Lung (tissue), 11 donors: ENCODE measurements at regions not wholly inside any gene's neighbourhood (a gene's known extent, or its start where the extent isn't known, plus 50 kb on each side); places are given as distances from the start of the nearest gene placed in this dataset.
A peak's percentile ranks its signal among the peaks of the same experiment; 100 is the strongest.

Source experiments
- ATAC-seq: fragments of 200-7000 bp; cut with Tn5 transposase; one replicate; pipeline ENCODE4 v1.9.1; 2020; ENCODE audit warnings: moderate number of reproducible peaks; ENCODE audit not compliant: insufficient read depth, low FRiP score
- DNase-seq, 3 donors: peaks; one replicate each; pipeline ENCODE4 v3.0.0-alpha.2; 2013 to 2017
- H3K27ac ChIP-seq, 2 donors: one replicate each; pipeline ENCODE4 v1.5.1; 2013; ENCODE audit warnings: mild to moderate bottlenecking in 2 of 2, moderate library complexity in 2 of 2, control low read depth in 1 of 2, inconsistent platforms in 1 of 2, low read depth in 1 of 2, low read length in 1 of 2
- H3K27me3 ChIP-seq, 3 donors: one replicate each; pipeline ENCODE4 v1.5.1; 2013; ENCODE audit warnings: low read length in 2 of 3; ENCODE audit not compliant: control insufficient read depth in 3 of 3, insufficient read depth in 3 of 3
- H3K36me3 ChIP-seq, 4 donors: one replicate each; pipeline ENCODE4 v1.5.1; 2013; ENCODE audit warnings: low read length in 4 of 4, mild to moderate bottlenecking in 1 of 4, moderate library complexity in 1 of 4; ENCODE audit not compliant: control insufficient read depth in 4 of 4, insufficient read depth in 4 of 4
- H3K4me1 ChIP-seq, 5 donors: one replicate each; pipeline ENCODE4 v1.5.1; 2013; ENCODE audit warnings: low read length in 5 of 5, mild to moderate bottlenecking in 2 of 5, moderate library complexity in 1 of 5; ENCODE audit not compliant: control insufficient read depth in 5 of 5, insufficient read depth in 5 of 5
- H3K4me3 ChIP-seq: one replicate; pipeline ENCODE4 v1.5.1; 2013; ENCODE audit warnings: mild to moderate bottlenecking, control low read depth, moderate library complexity
- H3K9ac ChIP-seq, 2 donors: one replicate each; pipeline ENCODE4 v1.5.1; 2013; ENCODE audit warnings: low read length in 2 of 2, control low read depth in 1 of 2; ENCODE audit not compliant: insufficient read depth in 1 of 2
- H3K9me3 ChIP-seq, 4 donors: one replicate each; pipeline ENCODE4 v1.5.1; 2013; ENCODE audit warnings: low read length in 3 of 4, mild to moderate bottlenecking in 1 of 4, moderate library complexity in 1 of 4; ENCODE audit not compliant: control insufficient read depth in 4 of 4, insufficient read depth in 3 of 4
- WGBS, 2 donors: extraction: QIAGEN DNeasy Blood & Tissue Kit; methylation state at CpG; one replicate each; pipeline ENCODE4 v1.1.7; 2013; 5-methylcytosine and 5-hydroxymethylcytosine counted together
- TF ChIP-seq, protein P1 (sequence below): IDR thresholded peaks from 2 replicates; pipeline ENCODE4 v1.5.1; 2012; ENCODE audit warnings: mild to moderate bottlenecking; ENCODE audit errors: control extremely low read depth, extremely low read depth
- donor health status: control.
- donor health status: control.
- donor health status: Bipolar disorder and iron deficiency.
- donor health status: healthy.
- donor health status: DM: yes; HTN: yes; CAD: no.

DNA sequence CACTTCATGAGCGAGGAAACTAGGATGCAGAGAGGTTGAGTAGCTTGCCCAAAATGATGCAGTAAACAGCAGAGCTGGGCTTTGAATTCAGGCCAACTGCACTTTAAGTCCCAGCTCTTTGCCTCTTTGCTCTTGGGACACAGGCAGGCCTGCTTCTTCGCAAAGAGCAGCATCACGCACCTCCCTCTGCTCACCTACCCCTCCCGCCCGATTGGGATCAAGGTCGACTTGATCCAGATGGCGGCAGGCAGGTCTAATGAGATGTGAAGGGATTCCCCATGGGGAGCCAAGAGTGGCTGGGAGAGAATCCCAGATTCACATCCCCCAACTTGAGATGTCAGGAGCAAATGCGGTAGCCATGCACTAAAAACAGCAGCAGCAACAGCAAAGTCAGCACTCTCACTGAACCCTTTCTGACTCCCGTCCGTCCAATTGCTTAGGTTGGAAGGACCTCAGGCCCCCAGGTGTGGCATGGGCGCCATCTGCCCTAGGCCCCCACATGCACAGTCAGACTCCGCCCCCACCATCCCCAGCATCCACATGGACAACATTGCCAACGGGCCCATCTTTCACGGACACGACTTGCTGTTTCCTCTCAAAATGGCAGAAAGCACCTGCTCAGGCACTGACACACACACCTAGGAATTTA lies 84.3 kb upstream of the MAP4K4 start:
- WGBS, 2 donors = 86% methylated on average over 14 to 15 of the region's 15 CpGs
- Histone ChIP-seq H3K36me3 (no peaks in the 10 kb centered on the region), H3K9ac (no peak overlapping the region), H3K27ac (no peak overlapping the region), H3K4me1 (peaks cover 0 to 25% (median 3%) of the 10 kb centered on the region in 5 donors), H3K4me3 (no peak overlapping the region), H3K27me3 (no peaks in the 10 kb centered on the region), H3K9me3 (no peaks in the 10 kb centered on the region)
- DNase-seq (peak; percentile 23 to 84 (median 67)), ATAC-seq (no peak)
- TF ChIP-seq, protein P1, sequence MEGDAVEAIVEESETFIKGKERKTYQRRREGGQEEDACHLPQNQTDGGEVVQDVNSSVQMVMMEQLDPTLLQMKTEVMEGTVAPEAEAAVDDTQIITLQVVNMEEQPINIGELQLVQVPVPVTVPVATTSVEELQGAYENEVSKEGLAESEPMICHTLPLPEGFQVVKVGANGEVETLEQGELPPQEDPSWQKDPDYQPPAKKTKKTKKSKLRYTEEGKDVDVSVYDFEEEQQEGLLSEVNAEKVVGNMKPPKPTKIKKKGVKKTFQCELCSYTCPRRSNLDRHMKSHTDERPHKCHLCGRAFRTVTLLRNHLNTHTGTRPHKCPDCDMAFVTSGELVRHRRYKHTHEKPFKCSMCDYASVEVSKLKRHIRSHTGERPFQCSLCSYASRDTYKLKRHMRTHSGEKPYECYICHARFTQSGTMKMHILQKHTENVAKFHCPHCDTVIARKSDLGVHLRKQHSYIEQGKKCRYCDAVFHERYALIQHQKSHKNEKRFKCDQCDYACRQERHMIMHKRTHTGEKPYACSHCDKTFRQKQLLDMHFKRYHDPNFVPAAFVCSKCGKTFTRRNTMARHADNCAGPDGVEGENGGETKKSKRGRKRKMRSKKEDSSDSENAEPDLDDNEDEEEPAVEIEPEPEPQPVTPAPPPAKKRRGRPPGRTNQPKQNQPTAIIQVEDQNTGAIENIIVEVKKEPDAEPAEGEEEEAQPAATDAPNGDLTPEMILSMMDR = no peak

DNA sequence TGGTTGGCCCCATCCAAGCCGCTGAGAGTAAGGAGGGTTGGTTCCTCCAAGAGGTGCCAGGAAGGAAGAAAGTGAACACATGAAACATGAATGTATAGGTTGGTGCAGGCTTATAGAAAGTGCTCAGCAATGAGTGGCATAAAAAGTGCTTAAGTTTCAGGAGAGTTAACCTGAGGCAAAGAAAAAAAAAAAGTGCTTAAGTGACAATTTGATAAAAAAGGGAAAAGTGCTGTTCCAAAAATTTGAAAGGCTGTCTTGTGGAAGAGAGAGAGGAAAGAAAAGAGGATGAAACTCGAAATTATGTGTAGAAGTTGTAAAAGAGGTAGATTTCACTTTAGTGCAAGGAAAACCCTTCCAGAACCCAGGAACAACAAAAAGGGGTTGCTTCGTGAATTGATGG lies 85.5 kb upstream of the MAP4K4 start:
- Histone ChIP-seq H3K4me3 (no peak overlapping the region), H3K27ac (no peak overlapping the region), H3K4me1 (peaks cover 0 to 18% (median 0%) of the 10 kb centered on the region in 5 donors), H3K36me3 (no peaks in the 10 kb centered on the region), H3K9ac (no peak overlapping the region), H3K9me3 (no peaks in the 10 kb centered on the region), H3K27me3 (no peaks in the 10 kb centered on the region)
- ATAC-seq (no peak), DNase-seq (no peak)
- WGBS, 2 donors = 81 to 88% methylated on average over 3 of the region's 3 CpGs
- TF ChIP-seq, protein P1 = no peak

DNA sequence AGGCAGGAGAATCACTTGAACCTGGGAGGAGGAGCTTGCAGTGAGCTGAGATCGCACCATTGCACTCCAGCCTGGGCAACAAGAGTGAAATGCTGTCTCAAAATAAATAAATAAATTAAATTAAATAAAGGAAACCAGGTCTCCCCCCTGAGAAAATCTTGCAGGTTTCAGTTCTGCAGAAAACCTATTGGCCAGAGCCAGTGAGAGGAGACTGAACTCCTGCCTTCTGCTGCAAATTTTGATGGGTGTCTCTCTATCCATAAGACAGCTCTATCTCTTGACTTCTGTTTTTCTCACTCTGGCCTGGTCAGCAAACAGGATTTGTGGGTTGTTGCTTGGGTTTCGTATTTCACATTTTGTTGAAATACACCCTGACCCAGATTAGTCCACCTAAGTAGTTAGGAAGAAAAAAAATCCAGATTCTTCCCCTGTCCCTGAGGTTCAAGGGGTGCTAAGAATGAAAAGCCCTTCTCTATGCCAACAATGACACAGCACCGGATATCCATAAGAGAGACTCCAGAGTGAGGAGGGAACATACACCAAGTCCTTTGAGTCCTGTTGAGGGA lies 86.7 kb upstream of the MAP4K4 start:
- Histone ChIP-seq H3K4me3 (no peak overlapping the region), H3K36me3 (no peaks in the 10 kb centered on the region), H3K9me3 (no peaks in the 10 kb centered on the region), H3K27me3 (no peaks in the 10 kb centered on the region), H3K9ac (no peak overlapping the region), H3K4me1 (peaks cover 0 to 9% (median 0%) of the 10 kb centered on the region in 5 donors), H3K27ac (no peak overlapping the region)
- TF ChIP-seq, protein P1 = no peak
- ATAC-seq (no peak), DNase-seq (no peak)
- 81 to 89% methylated on average over 3 of the region's 3 CpGs for WGBS, 2 donors

DNA sequence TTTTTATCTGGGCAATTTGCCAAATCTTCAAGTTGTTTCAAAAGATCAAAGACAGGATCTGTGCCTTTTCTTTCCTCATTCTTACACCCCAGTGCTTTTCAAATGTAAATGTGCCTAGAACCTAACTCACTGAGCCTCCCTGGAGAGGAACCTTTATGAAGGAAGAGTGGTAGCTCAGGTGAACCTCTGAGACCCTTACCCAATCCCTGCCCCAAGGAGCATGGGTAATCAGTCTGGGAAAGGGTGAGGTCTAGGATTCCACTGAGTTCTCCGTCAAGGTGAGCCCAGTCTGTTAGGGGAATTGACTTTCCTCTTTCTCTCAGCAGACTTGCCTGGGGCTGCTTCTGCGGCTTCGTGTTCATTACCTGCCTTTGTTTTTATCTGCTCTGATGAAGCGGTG lies 88.1 kb upstream of the MAP4K4 start:
- Histone ChIP-seq H3K27me3 (no peaks in the 10 kb centered on the region), H3K4me1 (peaks cover 0 to 9% (median 0%) of the 10 kb centered on the region in 5 donors), H3K9ac (no peak overlapping the region), H3K36me3 (no peaks in the 10 kb centered on the region), H3K4me3 (no peak overlapping the region), H3K9me3 (no peaks in the 10 kb centered on the region), H3K27ac (no peak overlapping the region)
- no peak for ATAC-seq
- TF ChIP-seq, protein P1 = no peak
- no peak for DNase-seq
- 94 to 95% methylated on average over 4 of the region's 4 CpGs for WGBS, 2 donors
